ENCODE measurements at regions not wholly inside any gene's neighbourhood (a gene's known extent, or its start where the extent isn't known, plus 50 kb on each side); places are given as distances from the start of the nearest gene placed in this dataset.
"Not testable (repeated sequence)": the region's sequence is repeated elsewhere in the genome, so short reads cannot be mapped to it uniquely, and the experiment has no call there.

DNA sequence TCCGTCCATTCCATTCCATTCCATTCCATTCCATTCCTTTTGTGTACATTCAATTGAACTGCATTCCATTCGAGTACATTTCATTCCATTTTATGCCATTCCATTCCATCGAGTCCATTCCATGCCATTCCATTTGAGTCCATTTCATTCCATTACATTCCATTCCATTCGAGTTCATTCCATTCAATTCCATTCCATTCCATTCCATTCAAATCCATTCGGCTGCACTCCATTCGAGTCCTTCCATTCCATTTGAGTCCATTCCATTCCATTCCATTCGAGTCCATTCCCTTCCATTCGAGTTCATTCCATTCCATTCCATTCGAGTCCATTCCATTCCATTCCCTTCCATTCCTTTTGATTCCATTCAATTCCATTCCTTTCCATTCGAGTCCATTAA is 4800.6 kb upstream of the OR11H1 start:
- no peak for FAIRE-seq
- TF ChIP-seq, protein P1, sequence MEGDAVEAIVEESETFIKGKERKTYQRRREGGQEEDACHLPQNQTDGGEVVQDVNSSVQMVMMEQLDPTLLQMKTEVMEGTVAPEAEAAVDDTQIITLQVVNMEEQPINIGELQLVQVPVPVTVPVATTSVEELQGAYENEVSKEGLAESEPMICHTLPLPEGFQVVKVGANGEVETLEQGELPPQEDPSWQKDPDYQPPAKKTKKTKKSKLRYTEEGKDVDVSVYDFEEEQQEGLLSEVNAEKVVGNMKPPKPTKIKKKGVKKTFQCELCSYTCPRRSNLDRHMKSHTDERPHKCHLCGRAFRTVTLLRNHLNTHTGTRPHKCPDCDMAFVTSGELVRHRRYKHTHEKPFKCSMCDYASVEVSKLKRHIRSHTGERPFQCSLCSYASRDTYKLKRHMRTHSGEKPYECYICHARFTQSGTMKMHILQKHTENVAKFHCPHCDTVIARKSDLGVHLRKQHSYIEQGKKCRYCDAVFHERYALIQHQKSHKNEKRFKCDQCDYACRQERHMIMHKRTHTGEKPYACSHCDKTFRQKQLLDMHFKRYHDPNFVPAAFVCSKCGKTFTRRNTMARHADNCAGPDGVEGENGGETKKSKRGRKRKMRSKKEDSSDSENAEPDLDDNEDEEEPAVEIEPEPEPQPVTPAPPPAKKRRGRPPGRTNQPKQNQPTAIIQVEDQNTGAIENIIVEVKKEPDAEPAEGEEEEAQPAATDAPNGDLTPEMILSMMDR (IDR thresholded peaks at IDR 0.05; ENCODE audit: insufficient read depth, missing control alignments) = no peak
- DNase-seq (ENCODE audit: insufficient read length, low spot score) = no peak

DNA sequence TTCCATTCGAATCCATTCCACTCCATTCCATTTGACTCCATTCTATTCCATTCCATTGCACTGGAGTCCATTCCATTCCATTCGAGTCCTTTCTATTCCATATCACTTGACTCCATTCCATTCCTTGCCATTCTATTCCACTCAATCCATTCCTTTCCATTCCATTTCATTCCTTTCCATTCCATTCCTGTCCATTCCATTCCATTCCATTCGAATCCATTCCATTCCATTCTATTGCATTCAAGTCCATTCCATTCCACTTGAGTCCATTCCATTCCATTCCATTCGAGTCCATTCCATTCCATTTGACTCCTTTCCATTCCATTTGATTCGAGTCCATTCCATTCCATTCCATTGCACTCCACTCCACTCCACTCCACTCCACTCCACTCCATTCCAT is 4798.0 kb upstream of the OR11H1 start:
- not testable (repeated sequence) for FAIRE-seq; DNase-seq (ENCODE audit: insufficient read length, low spot score)

DNA sequence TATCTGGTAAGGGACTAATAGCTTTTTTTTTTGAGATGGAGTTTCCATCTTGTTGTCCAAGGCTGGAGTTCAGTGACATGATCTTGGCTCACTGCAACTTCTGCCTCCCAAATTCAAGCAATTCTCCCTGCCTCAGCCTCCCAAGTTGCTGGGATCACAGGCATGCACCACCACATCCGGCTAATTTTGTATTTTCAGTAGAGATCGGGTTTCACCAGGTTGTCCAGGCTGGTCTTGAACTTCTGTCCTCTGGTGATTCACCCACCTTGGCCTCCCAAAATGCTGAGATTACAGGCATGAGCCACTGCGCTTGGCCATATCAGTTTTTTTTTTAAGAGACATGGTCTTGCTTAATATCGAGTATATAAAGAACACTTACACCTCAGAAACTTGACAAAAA is 4797.3 kb upstream of the OR11H1 start:
- DNase-seq (ENCODE audit: insufficient read length, low spot score); FAIRE-seq: not testable (repeated sequence)

DNA sequence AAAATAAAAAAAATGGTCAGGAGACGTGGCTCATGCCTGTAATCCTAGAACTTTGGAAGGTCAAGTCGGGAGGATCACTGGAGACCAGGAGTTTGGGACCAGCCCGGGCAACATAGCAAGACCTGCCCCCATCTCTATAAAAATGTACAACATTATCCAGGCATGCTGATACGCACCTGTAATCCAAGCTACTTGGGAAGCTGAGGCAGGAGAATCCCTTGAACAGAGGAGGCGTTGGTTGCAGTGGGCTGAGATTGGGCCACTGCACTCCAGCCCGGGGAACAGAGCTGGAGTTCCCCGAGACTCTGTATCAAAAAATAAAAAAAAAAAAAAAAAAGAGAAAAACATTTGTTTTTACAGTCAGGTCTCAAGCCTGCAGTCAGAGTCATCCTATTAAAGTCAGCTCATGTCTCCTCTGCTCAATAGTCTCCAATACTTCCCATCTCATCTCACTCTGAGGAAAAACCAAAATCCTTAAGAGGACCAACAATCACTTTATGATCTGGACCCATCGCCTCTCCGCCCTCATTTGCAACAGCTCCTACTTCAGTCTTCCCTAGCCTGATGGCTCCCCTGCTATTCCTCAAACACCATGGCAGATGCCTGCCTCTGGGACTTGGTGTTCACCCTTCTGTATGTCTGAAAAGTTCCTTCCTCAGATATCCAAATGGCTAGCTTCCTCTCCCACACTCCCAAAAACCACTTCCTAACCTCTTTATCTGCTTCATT is 4796.6 kb upstream of the OR11H1 start:
- FAIRE-seq; DNase-seq (ENCODE audit: insufficient read length, low spot score): not testable (repeated sequence)

DNA sequence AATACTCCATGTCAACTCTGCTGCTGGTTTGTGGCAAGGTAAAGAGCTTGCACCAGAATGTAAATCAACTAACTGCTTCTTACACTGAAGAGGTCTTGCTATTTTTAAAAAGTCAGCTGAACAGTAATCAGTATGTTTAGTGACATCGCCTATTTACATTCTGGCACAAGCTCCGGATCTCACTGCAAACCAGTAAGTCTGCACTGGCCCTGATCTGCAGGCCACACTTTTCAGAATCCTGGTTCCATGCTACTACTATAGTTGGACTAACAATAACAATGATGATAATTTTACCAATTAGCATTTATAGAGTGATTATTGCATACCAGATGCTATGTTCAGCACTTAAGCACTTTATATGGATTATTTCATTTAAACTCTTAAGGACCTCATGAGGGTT is 4792.9 kb upstream of the OR11H1 start:
- not testable (repeated sequence) for DNase-seq (ENCODE audit: insufficient read length, low spot score); FAIRE-seq

DNA sequence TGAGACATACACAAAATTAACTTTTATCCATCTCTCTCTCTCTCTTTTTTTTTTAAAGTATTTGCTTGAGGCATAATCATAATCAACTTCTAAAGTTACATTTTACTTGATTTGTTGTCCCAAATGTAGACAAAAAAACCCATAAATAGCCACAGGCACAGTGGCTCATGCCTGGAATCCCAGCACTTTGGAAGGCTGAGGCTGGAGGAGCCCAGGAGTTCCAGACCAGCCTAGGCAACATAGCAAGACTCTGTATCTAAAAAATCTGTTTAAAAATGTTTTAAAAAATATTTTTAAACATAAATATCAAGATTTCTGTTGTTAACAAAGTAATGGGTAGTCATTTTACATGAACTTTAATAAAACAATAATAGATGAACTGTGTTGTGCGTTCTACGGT is 4791.1 kb upstream of the OR11H1 start:
- DNase-seq (ENCODE audit: insufficient read length, low spot score); FAIRE-seq: not testable (repeated sequence)

DNA sequence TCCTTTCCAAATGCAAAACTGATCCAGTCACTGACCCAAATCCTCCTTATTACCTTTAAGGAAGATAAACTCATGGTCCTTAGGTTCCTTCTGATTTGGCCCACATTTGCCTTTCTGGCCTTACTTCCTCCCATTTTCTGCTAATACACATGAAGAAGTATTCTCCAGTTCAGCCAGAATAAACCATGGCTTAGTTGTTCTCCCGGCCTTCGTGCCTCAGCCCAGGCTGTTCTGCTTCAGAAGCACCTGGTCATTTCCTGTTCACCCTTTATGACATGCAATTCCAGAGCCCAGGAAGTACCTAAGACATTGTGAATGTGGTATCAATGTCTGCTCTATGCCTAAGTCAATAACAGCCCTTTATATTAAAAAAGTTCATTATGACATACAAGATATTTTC is 4790.1 kb upstream of the OR11H1 start:
- not testable (repeated sequence) for FAIRE-seq; DNase-seq (ENCODE audit: insufficient read length, low spot score)

DNA sequence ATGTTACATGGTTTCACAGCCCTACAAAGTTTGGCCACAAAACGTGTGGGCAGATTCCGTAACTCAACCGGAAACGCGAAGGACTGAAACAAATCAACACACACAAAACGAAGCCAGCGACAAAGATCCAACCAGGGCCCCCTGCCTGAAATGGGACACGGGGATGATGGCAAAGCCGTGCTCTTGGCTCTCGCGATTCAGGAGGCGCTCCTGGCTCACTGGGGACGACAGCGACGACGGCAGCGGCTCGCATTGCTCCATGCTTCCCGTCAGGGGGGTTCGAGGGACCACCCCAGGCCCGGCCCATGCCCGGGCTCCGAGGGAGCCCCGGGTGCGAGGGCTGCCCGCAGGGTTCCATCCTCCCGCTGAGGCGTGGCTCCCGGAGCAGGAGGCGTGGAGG is 4786.8 kb upstream of the OR11H1 start:
- DNase-seq (ENCODE audit: insufficient read length, low spot score) (no peak), FAIRE-seq (no peak)
- TF ChIP-seq, protein P1 (IDR thresholded peaks at IDR 0.05; ENCODE audit: insufficient read depth, missing control alignments) = no peak

DNA sequence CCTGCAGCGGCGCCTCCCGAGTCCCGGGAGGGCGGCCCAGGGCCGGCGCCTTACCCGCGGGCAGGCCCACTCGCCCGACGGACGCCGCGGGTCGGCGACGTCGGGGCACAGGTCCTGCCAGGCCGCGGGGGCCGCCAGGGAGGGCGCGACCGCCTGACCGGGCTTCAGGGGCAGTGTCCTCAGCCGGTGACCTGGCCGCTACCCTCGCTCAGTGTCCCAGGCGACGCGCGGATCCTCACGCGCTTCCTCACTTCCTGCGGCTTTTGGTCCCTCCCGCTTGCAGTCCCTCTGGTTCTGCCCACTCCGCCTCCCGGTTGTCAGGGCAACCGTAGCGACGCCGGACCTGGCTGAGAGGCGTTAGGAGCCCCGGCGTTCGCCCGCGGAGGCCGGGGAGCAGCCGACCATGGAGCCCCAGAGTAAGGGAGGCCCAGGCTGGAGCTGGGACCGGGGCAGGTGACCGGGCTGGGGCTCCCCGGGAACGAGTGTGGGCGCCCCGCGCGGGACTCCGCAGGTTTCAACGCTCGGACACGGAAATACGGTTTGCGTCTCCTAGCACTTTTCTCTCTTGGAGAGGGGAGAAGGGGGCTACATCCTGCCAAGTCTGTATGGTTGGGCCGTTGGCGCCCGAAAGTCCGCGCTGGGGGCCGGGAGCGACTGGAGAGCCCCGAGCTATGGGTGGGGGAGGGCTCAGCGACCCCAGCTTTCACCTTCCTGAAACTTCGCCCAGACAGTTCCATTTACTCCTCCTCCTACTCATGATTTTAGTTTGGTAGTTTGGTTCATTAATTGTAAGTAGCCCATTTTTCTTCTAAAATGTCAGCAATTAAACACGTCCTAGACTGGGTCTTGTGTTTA is 4786.0 kb upstream of the OR11H1 start:
- DNase-seq (ENCODE audit: insufficient read length, low spot score); FAIRE-seq: not testable (repeated sequence)

DNA sequence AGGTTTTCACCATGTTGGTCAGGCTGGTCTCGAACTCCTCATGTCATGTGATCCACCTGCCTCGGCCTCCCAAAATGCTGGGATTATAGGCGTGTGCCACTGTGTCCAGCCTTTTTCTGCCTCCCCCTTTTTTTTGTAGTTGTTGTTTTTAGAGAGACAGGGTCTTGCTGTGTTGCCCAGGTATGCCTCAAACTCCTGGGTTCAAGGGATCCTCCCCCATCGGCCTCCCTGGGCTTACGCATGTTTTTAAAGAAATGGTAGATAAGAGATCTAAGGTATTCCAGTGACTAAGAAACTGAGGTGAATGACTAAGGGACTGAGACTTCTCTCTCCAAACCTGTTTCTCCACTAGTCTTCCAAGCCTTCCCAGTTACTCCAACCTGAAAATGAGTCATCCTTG is 4781.6 kb upstream of the OR11H1 start:
- not testable (repeated sequence) for FAIRE-seq

DNA sequence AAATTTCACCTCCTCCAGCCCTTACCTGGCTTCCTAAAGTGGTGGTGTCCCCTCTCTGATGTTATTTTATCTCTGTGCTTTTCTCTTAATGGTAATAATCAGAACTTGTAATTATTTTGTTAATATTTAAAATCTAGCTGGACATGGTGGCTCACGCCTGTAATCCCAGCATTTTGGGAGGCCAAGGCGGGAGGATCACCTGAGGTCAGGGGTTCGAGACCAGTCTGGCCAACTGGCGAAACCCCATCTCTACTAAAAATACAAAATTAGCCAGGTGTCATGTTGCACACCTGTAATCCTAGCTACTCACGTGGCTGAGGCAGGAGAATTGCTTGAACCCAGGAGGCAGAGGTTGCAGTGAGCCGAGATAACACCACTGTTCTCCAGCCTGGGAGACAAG is 4780.8 kb upstream of the OR11H1 start:
- not testable (repeated sequence) for FAIRE-seq; DNase-seq (ENCODE audit: insufficient read length, low spot score)

More for the DNA sequence above, 4781.6 kb upstream of the OR11H1 start:
- DNase-seq (ENCODE audit: insufficient read length, low spot score) = not testable (repeated sequence)

DNA sequence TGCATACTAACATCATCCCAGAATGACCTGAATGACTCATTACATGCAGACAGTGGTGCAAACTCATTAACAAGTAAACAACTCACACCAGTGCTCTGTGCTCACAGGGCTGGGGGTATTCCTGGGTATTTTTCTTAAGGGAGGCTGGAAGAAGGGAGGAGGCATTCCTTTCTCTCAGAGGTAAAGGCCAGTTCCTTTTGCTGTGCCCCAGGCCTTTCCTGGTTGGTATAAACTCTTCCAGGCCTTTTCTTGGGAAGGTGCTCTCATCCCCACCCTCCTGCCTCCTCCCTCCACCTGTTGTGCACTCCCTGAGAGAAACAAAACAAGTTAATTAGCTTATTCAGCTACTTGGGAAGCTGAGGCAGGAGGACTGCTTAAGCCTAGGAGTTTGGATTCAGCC is 4779.2 kb upstream of the OR11H1 start:
- not testable (repeated sequence) for DNase-seq (ENCODE audit: insufficient read length, low spot score)

DNA sequence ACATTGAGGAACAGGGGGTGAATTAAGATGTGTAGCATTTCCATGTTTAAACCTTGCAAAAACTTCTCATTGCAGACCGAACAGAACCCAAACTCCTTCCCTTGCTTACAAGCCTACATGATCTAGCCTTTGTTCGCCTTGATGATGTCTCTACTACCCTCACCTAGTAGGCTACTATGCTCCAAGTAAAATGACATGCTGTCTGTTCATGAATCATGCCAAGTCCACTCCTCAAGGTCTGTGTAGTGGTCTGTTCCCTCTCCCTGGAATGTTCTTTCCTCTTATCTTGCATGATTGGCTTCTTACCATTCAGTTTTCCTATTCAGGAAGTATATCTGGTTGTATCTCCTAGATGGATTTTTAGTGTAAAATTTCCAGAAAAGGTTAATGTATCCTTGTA is 4778.6 kb upstream of the OR11H1 start:
- not testable (repeated sequence) for DNase-seq (ENCODE audit: insufficient read length, low spot score); FAIRE-seq

More for the DNA sequence above, 4779.2 kb upstream of the OR11H1 start:
- FAIRE-seq = not testable (repeated sequence)

DNA sequence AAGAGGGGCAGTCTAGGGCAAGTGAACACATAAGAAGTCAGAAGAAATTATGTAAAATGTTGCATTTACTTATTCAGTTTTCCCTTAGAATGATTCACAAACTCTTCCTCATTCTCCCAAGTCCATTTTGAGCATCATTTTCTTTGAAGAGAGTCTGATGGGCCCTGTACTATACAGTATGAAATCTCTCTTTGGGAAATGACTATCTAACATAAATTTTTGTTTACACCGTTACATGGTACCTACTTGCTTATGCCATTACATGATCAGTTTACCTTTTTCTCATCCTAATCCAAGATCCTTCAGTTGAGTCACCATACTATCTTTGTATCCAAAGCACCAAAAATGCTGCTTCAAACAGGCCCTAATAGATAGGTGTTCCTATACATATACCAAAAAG is 4774.4 kb upstream of the OR11H1 start:
- not testable (repeated sequence) for FAIRE-seq; DNase-seq (ENCODE audit: insufficient read length, low spot score)

DNA sequence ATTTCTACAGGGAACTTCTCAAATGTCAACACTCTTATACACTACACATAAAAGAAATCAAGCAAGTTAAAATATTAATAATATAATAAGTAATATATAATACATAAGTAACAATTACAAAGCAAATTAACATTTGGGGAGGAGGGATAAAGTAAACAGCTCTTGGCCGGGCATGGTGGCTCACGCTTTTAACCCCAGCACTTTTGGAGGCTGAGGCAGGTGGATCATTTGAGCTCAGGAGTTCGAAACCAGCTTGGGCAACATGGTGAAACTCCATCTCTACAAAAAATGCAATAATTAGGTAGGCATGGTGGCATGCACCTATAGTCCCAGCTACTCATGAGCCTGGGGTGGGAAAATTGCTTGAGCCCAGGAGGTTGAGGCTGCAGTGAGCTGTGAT is 4772.6 kb upstream of the OR11H1 start:
- DNase-seq (ENCODE audit: insufficient read length, low spot score); FAIRE-seq: not testable (repeated sequence)

DNA sequence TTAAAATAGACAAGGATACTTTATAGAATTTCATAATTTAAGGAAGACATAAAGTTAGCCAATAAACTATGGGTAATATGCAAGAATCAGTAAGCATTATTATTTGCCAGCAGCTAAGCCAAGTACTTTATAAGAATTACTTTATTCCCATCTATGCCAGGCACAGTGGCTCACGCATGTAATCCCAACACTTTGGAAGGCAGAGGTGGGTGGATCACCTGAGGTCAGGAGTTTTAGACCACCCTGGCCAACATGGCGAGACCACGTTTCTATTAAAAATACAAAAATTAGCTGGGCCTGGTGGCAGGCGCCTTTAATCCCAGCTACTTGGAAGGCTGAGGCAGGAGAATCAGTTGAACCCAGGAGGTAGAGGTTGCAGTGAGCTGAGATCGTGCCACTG is 4767.6 kb upstream of the OR11H1 start:
- FAIRE-seq; DNase-seq (ENCODE audit: insufficient read length, low spot score): not testable (repeated sequence)

DNA sequence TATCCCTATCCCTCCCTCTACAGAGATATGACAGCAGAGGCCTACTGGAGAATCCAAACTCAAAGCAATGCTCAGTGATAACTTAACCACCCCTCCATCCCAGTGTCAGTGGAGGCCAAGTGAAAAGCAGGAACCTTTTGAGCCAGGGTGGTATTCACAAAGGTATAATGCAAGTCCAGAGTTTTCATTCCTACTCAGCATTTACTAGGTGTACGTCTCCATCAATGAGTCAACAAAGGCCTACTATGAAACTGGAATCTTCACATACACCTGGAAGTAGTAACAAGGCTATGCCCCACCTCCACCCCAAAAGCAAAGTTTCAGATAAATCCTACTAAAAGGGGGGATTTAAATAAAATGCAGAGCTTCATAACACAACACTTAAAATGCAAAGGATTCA is 4761.7 kb upstream of the OR11H1 start:
- not testable (repeated sequence) for FAIRE-seq; DNase-seq (ENCODE audit: insufficient read length, low spot score)

DNA sequence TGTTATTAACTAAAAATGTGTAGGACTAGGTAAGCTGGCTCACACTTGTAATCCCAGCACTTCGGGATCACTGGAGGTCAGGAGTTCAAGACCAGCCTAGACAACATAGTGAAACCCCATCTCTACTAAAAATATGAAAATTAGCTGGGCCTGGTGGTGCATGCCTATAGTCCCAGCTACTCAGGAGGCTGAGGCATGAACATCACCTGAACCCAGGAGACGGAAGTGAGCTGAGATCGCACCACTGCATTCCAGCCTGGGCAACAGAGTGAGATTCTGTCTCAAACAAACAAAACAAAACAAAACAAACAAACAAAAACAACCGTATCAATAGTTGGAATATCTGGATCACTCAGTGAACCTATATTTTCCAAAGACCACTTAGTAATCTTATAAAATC is 4759.1 kb upstream of the OR11H1 start:
- not testable (repeated sequence) for FAIRE-seq; DNase-seq (ENCODE audit: insufficient read length, low spot score)

Measured in D721Med (cell line).